NT2/D1 (cell line): ENCODE measurements at regions not wholly inside any gene's neighbourhood (a gene's known extent, or its start where the extent isn't known, plus 50 kb on each side); places are given as distances from the start of the nearest gene placed in this dataset.

ENCODE experiments used
- SUZ12 ChIP-seq: IDR thresholded peaks from 2 replicates; pipeline ENCODE4 v1.6.1; 2011; ENCODE audit not compliant: insufficient read length, insufficient read depth; ENCODE audit errors: extremely low read depth
- YY1 ChIP-seq: IDR thresholded peaks from 2 replicates; pipeline ENCODE4 v1.6.1; 2011; ENCODE audit not compliant: insufficient read length, insufficient read depth
- ZNF274 ChIP-seq: IDR thresholded peaks from 2 replicates; pipeline ENCODE4 v1.6.1; 2011; ENCODE audit warnings: mild to moderate bottlenecking, low read depth, low read length

DNA sequence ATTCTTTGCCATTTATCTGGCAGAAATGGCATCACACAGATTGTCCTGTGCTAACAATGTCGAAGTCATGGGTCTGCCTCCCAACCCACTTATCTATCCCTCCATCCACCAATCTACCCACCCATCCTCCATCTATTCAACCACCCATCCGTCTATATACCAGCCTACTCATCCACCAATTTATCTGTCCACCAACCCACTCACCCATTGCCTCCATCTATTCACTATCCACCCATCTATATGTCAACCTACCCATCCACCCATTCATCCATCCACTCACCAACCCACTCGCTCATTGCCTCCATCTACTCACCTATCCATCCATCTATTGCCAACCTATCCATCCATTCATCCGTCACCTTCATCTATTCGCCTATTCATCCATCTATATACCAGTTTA, 521.2 kb downstream of the SHQ1 start:
- no peak for TF ChIP-seq YY1
- TF ChIP-seq ZNF274, result no peak
- no peak for TF ChIP-seq SUZ12
